Stomach (tissue), 8 donors: ENCODE measurements at regions not wholly inside any gene's neighbourhood (a gene's known extent, or its start where the extent isn't known, plus 50 kb on each side); places are given as distances from the start of the nearest gene placed in this dataset.

Source experiments
- DNase-seq, 2 donors: peaks; one replicate each; pipeline versions ENCODE4 v3.0.0 to v3.0.0-alpha.2; 2013 to 2019
- H3K27ac ChIP-seq, 5 donors: fragments of 200-600 bp in 4 of 5; sonication (generic) in 4 of 5; one replicate each; pipeline ENCODE4 v1.5.1; 2013 to 2019; ENCODE audit warnings: mild to moderate bottlenecking in 1 of 5, moderate library complexity in 1 of 5
- H3K27me3 ChIP-seq, 3 donors: fragments of 200-600 bp; sonication (generic); one replicate each; pipeline ENCODE4 v1.5.1; 2017 to 2019; ENCODE audit warnings: mixed run types in 1 of 3
- H3K36me3 ChIP-seq, 4 donors: fragments of 200-600 bp; sonication (generic); 1 replicate in 3 of 4; 2 replicates in 1 of 4; pipeline ENCODE4 v1.5.1; 2016 to 2019
- H3K4me1 ChIP-seq, 4 donors: fragments of 200-600 bp; sonication (generic); one replicate each; pipeline ENCODE4 v1.5.1; 2016 to 2019
- H3K4me3 ChIP-seq, 4 donors: fragments of 200-600 bp; sonication (generic) in 3 of 4; one replicate each; pipeline ENCODE4 v1.5.1; 2016 to 2019; ENCODE audit warnings: mild to moderate bottlenecking in 1 of 4
- H3K9me3 ChIP-seq, 4 donors: fragments of 200-600 bp; sonication (generic); one replicate each; pipeline ENCODE4 v1.5.1; 2016 to 2019
- EP300 ChIP-seq: sonication (generic); formaldehyde crosslinking; IDR thresholded peaks from one replicate; pipeline ENCODE4 v1.6.1; 2017; ENCODE audit warnings: antibody characterized with exemption
- POLR2A ChIP-seq, 4 donors: fragments of 450-650 bp; IDR thresholded peaks; one replicate each; pipeline ENCODE4 v1.6.1; 2016; ENCODE audit warnings: antibody characterized with exemption in 4 of 4, control low read depth in 2 of 4, mild to moderate bottlenecking in 1 of 4, moderate library complexity in 1 of 4
- POLR2AphosphoS5 ChIP-seq, 3 donors: sonication (generic); formaldehyde crosslinking; IDR thresholded peaks; one replicate each; pipeline ENCODE4 v1.6.1; 2016; ENCODE audit warnings: antibody characterized with exemption in 3 of 3
- WGBS, 5 donors: extraction: QIAGEN DNeasy Blood & Tissue Kit in 3 of 5; methylation state at CpG; one replicate each; pipeline versions ENCODE4 v1.1.5 to v1.1.7; 2013 to 2018; 5-methylcytosine and 5-hydroxymethylcytosine counted together
- intact Hi-C: fragments of 100-400 bp; cut with DNase I; formaldehyde crosslinking; loops from one replicate; pipeline ENCODE4 v1.15.1; 2023; ENCODE audit warnings: low total_unique reads
- TF ChIP-seq, protein P1 (sequence below), 7 experiments: fragments of 450-650 bp in 4 of 7; fragments of 200-600 bp in 3 of 7; sonication (generic) in 3 of 7; IDR thresholded peaks; one replicate each; pipeline ENCODE4 v1.5.1; 2016 to 2019; ENCODE audit warnings: antibody characterized with exemption in 7 of 7, control low read depth in 2 of 7, mild to moderate bottlenecking in 1 of 7
- donor health status: healthy with polysubstance abuse.
- donor health status: Bipolar disorder and iron deficiency.
- donor health status: healthy.

DNA sequence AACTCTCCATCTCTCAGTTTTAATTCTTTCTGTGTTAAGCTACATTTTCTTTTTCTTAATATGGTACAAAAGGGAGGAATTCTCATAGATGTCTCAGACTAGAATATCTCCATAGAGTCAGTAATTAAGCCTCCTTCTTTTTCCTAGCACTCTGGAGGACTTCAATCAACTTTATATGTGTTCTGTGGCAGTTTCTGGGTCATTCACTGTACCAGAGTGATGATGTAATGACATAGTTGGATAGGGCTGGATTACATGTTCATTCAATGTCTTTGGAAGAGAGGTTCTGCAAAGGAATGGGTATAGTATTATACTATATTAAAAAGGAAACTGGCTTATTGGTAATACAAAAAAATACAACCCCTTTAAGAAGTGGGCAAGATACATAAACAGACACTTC is 318.3 kb upstream of the OPRM1 start:
- H3K4me1 ChIP-seq = no peaks in the 10 kb centered on the region
- TF ChIP-seq, protein P1, sequence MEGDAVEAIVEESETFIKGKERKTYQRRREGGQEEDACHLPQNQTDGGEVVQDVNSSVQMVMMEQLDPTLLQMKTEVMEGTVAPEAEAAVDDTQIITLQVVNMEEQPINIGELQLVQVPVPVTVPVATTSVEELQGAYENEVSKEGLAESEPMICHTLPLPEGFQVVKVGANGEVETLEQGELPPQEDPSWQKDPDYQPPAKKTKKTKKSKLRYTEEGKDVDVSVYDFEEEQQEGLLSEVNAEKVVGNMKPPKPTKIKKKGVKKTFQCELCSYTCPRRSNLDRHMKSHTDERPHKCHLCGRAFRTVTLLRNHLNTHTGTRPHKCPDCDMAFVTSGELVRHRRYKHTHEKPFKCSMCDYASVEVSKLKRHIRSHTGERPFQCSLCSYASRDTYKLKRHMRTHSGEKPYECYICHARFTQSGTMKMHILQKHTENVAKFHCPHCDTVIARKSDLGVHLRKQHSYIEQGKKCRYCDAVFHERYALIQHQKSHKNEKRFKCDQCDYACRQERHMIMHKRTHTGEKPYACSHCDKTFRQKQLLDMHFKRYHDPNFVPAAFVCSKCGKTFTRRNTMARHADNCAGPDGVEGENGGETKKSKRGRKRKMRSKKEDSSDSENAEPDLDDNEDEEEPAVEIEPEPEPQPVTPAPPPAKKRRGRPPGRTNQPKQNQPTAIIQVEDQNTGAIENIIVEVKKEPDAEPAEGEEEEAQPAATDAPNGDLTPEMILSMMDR (IDR thresholded peaks at IDR 0.05) = no peak
- H3K9me3 ChIP-seq = peaks cover 0 to 5% (median 0%) of the 10 kb centered on the region in 4 donors
- intact Hi-C loops = no loop called here
- DNase-seq = no peak
- H3K4me3 ChIP-seq = no peak overlapping the region
- no peak overlapping the region for H3K27ac ChIP-seq
- no peaks in the 10 kb centered on the region for H3K27me3 ChIP-seq
- no peaks in the 10 kb centered on the region for H3K36me3 ChIP-seq

DNA sequence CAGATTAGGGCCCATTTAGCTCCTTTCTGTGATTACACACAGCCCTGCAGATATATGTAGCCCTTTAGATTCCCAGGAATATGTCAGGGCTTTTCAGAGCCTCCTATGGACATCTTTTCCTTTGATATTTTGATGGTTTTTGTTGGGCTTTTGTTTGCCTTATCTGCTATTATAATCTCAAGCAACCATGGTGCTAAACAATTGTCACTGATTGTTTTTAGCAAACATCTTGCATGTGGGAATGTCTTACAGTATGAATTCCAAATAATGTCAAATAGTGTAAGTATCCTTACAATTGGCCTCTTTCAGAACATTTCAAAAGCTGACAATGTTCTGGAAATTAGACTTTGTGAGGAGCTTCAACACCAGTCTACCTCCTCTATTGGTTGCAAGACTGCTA is 333.6 kb upstream of the OPRM1 start:
- intact Hi-C loops = no loop called here
- no peak for TF ChIP-seq POLR2A (IDR thresholded peaks at IDR 0.05)
- TF ChIP-seq POLR2AphosphoS5 (IDR thresholded peaks at IDR 0.05) = no peak
- no peak for TF ChIP-seq EP300
- TF ChIP-seq, protein P1 (IDR thresholded peaks at IDR 0.05) = no peak
- no peaks in the 10 kb centered on the region for H3K4me1 ChIP-seq
- H3K27me3 ChIP-seq = no peaks in the 10 kb centered on the region
- no peak for DNase-seq
- no peaks in the 10 kb centered on the region for H3K36me3 ChIP-seq
- no peak overlapping the region for H3K27ac ChIP-seq
- H3K4me3 ChIP-seq = no peak overlapping the region
- peaks cover 4 to 15% (median 7%) of the 10 kb centered on the region in 4 donors for H3K9me3 ChIP-seq

DNA sequence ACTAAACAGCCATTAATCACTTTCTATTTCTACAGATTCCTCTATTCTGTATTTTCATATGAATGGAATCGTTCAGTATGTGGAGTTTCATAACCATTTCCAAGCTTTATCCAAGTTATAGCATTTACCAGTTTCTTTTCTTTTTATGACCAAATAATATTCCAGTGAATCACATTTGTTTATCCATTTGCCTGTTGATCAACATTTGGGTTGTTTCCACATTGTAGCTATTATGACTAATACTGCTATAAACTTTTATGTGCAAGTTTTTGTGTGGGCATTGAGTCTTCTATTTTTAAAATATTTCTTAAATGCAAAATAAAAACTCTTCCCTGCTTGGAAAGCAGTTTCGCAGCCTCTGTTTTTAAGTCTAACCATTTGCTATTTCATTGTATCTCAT is 336.4 kb upstream of the OPRM1 start:
- Histone ChIP-seq H3K9me3 (peaks cover 4 to 15% (median 7%) of the 10 kb centered on the region in 4 donors), H3K27ac (no peak overlapping the region), H3K4me1 (no peaks in the 10 kb centered on the region), H3K27me3 (no peaks in the 10 kb centered on the region), H3K4me3 (no peak overlapping the region), H3K36me3 (no peaks in the 10 kb centered on the region)
- no peak for DNase-seq
- 79 to 87% (median 80%) methylated on average over 2 of the region's 2 CpGs for WGBS, 5 donors
- TF ChIP-seq, protein P1 (IDR thresholded peaks at IDR 0.05) = no peak
- TF ChIP-seq POLR2AphosphoS5 (IDR thresholded peaks at IDR 0.05) = no peak
- TF ChIP-seq EP300 = no peak
- no peak for TF ChIP-seq POLR2A (IDR thresholded peaks at IDR 0.05)
- intact Hi-C loops = no loop called here

DNA sequence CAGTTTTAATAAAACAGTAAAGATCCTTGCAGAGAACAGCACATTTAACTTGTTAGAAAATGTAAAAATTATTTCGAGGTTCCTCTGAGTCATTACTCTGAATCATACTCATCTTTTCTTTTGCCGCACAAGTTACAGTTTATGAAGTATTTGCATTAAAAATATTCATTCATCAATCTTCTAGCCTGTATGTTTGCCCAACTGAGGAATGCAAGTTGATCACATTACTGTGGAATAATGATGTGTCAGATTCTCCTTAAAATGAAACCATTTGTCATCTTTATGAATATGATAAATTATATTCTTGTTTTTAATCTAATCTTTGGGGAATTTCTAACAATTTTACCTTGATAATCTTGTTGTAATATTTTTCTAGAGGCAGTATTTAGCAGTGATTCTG is 340.4 kb upstream of the OPRM1 start:
- no peak for DNase-seq
- intact Hi-C loops = no loop called here
- Histone ChIP-seq H3K4me1 (no peaks in the 10 kb centered on the region), H3K36me3 (no peaks in the 10 kb centered on the region), H3K4me3 (no peak overlapping the region), H3K27me3 (no peaks in the 10 kb centered on the region), H3K27ac (no peak overlapping the region), H3K9me3 (peaks cover 0 to 4% (median 0%) of the 10 kb centered on the region in 4 donors)
- 80 to 91% (median 86%) methylated on average over 2 of the region's 2 CpGs for WGBS, 5 donors
- TF ChIP-seq POLR2A (IDR thresholded peaks at IDR 0.05) (no peak), POLR2AphosphoS5 (IDR thresholded peaks at IDR 0.05) (no peak)

DNA sequence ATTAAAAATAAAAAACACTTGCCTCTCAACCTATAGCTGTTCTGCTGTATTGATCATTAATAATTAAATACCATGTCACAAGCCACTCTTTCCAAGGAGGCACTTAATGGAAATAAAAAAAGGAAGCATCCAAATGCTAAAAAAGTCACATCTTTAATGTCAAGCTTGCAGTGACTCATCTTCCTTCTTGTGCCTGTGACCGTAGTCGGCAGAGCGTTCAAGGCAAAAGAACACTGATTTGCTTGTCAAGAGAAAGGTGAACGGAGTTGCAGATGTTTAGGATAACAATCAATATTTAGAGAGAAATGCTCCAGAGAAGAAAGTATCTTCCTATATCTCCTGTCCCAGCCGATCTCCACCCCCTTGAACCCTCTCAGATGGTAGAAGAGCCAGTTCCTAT is 341.0 kb upstream of the OPRM1 start:
- Histone ChIP-seq H3K4me3 (no peak overlapping the region), H3K36me3 (no peaks in the 10 kb centered on the region), H3K27ac (no peak overlapping the region), H3K27me3 (no peaks in the 10 kb centered on the region), H3K9me3 (peaks cover 0 to 4% (median 0%) of the 10 kb centered on the region in 4 donors), H3K4me1 (no peaks in the 10 kb centered on the region)
- DNase-seq = no peak
- 74 to 91% (median 87%) methylated on average over 5 of the region's 5 CpGs for WGBS, 5 donors
- intact Hi-C loops = no loop called here
- TF ChIP-seq EP300 = no peak
- TF ChIP-seq, protein P1 (IDR thresholded peaks at IDR 0.05) = no peak
